ENCODE measurements at regions not wholly inside any gene's neighbourhood (a gene's known extent, or its start where the extent isn't known, plus 50 kb on each side); places are given as distances from the start of the nearest gene placed in this dataset.
A peak's percentile ranks its signal among the peaks of the same experiment; 100 is the strongest.
"Not testable (repeated sequence)": the region's sequence is repeated elsewhere in the genome, so short reads cannot be mapped to it uniquely, and the experiment has no call there.

DNA sequence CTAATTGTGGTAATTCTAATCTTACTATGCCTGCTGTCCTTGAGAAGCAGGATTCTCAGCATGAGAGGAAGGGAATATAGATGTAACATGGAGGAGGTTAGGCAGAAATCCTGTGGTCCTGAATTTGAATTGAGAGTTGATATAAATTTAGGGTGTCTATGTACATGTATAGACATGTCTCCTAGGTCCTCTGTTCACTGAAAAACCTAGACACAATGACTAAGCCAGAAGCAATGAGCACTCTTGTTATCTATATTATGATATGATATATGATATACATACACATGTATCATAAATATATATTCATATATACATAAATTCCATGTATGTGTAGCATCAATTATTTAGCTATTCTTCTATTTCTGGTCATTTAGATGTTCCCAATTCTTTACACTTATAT, 173.3 kb upstream of the MKLN1 start:
- DNase-seq, result no peak

DNA sequence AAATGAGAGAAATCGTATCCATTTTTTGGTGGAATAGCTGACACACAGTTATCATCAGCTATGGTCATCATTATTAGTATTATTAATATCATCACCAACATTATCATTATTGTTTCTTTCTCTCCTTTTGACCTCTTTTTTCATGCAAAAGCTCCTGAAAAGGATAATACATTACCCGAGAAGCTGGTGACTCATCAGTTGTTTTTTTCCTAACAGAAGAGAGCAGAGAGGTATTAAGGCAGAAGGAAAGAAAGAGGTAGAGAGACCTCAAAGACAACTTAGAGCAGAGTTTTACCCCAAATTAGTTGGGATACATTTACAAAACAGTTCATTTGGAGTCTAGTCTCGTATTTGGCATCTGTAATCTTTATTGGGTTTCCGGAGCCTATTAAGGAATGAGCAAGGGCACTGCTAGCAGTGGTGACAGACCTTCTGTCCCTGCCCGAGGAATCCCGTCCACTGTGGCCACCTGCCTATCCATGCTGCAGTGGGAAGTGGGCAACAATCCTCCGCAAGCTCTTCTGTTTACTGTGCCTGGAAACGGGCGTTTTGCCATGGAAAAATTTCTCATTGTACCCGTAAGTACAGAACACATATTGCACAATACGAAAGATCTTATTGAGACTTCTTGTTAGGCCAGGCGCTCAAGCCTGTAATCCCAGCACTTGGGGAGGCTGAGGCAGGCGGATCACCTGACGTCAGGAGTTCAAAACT, 170.0 kb upstream of the MKLN1 start:
- peak in 1 of 2 experiments; percentile 8 for DNase-seq

DNA sequence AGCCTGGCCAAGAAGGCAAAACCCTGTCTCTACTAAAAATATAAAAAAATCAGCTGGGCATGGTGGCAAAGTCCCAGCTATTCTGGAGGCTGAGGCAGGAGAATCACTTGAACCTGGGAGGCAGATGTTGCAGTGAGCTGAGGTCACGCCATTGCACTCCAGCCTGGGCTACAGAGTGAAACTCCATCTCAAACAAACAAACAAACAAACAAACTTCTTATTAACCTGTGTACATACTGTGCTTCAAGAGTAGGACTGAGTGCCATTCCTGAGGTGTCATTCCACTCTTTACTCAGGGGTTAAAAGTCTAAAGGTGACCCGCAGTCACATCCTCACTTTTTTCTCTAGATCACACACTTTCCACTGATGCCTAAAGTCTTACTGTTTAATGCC, 169.4 kb upstream of the MKLN1 start:
- not testable (repeated sequence) for DNase-seq

DNA sequence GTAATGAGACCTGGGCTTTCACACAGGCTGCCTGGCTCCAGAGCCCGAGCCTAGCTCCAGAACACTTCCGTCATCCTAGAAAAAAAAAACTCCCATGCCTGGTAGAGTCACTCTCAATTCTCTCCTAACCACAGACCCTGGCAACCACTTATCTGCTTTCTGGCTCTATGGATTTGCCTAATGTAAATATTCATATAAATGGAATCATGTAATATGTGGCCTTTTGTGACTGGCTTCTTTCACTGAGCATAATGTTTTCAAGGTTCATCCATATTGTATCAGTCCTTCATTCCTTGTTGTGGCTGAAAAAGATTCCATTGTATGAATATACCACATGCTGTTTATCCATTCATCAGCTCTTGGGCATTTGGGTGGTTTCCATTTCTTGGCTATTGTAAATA, 167.7 kb upstream of the MKLN1 start:
- DNase-seq, result no peak

DNA sequence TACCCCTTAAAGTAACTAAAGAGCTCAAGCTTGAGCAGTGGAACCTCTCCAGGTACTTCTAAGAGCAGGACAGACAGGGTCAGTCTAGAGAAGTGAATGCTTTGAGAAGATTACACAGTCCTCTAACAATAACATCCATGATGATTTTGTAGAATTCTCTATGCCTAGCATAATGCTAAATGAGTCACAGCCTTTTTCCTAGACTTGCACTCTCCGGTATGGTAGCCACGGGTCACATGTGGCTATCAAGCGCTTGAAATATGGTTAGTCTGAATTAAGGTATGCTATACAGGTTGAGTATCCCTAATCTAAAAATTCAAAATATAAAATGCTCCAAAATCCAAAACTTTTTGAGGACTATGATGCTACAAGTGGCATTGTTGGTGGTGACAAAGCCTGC, 166.6 kb upstream of the MKLN1 start:
- no peak for DNase-seq

DNA sequence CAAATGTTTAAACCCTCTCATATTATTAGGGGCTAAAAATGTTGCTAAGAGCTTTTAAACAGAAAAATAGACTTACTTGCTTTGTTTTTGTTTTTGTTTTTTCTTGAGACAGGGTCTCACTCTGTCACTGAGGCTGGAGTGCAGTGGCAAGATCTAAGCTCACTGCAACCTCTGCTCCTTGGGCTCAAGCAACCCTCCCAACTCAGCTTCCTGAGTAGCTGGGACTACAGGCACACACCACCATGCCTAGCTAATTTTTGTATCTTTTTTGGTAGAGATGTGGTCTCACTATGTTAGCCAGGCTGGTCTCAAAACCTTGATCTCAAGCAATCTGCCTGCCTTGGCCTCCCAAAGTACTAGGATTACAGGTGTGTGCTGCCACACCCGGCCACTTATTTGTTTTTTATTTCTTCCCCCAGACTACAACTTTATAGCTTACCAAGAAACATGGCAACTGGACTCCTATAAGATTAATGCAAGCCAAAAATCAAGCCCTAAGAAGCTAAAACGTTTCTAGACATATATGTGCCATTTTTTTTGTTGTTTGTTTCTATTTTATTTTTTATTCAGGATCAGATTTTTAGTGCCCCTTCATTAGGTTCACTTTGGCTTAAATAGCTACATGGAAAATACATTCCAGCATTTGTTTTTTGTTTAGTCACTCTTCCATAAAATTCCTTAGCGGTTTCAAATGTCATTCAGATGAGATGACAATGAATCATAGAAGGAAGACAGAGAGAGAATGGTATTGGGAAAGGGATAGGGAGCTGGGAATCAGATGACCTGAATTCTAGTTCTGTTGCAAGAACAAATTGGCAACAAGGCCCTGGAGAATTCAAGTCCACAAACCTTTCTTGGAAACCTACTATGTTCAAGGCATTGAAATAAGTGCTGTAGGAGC, 163.4 kb upstream of the MKLN1 start:
- DNase-seq, result no peak

DNA sequence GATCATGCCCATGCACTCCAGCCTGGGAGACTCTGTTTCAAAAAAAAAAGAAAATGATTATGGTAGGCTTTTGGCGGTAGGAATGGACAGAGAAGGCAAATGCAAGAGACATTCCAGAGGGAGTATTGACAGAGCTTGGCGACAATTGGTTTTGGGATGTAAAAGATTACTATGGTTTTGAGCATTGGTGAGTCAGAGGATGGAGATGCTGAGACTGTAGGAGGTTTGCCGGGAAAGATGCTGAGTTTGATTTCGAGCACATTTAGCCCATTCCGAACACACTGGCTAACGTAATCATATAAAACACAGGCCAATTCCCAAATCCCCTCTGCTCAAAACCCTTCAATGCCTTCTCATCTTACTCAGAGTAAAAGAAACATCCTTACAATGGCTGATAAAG, 161.6 kb upstream of the MKLN1 start:
- no peak for DNase-seq

DNA sequence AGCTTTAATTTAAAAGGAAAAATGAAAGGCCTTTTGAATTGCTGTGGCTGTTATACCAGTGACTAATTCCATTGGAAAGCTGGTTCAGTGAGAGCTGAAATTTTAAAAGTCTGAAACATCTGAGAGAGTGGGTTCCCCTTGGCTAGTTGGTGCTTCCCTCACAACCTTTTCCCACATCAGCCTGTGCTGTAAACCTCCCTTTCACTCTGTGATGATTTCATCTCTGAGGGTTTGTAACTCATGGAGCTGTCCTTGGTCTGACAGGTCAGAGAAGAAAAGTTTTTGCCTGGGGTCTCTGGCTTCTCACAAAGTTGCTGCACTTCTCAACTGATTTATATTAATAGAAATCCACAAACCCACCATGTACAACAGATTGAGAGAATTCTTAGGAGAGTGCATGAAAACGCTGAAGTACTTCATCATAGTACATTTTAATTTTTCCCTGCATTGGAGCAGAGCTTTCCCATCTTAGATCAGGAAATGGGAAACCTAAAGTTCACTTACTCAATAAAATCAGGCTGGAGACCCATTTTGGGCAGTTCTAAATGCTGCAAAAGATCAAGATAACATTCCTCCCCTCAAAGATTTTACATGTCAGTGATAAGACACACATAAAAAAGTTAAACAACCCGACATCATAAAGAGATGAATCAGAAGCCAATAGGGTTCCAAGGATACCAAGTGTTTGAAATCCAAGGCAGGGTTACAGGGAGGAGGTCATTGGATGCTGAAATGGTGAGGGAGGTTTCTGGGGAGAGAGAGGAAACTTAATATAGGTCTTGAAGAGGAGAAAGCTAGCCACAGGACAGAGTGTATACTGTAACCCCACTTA, 157.0 kb upstream of the MKLN1 start:
- DNase-seq, result no peak

DNA sequence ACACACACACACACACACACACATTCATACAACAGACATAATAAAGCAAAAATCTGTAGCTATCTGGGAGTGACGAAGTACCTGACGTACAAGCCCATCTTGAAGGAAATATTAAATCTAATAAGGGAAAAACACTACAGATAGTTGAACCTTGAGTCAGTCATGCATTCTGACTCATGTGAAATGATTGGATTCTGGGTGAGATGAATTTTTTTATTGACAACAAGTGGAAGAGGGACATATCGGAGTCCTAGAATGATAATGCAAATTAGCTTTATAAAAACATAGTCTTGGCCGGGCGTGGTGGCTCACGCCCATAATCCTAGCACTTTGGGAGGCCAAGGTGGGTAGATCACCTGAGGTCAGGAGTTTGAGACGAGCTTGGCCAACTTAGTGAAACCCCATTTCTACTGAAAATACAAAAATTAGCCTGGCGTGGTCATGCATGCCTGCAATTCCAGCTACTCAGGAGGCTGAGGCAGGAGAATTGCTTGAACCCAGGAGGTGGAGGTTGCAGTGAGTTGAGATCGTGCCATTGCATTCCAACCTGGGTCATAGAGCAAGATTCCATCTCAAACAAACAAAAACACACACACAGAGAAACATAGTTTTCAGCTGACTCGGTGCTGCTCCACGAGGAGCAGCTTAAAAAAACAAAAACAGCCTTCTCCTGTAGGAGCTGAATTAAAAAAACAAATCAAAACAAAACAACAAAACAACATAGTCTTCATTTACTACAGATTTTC, 154.4 kb upstream of the MKLN1 start:
- no peak for DNase-seq

DNA sequence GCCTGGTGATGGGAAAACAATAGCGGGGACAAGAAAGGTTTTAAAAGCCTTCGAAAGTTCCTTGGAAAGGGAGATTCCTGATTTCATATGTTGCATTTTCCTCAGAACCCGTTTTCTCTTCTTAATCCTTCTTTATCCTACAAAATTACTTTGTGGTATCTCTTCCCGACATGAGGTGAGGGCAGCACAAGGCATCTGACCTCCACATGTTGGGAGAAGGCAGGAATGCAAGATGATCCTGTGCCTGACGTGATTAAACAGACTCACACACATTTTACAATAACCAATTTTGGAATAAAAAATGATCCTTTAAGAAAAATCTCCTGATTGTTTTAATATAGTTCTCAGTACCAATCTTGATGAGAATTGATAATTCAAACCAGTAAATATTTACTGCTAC, 153.3 kb upstream of the MKLN1 start:
- DNase-seq, result no peak

DNA sequence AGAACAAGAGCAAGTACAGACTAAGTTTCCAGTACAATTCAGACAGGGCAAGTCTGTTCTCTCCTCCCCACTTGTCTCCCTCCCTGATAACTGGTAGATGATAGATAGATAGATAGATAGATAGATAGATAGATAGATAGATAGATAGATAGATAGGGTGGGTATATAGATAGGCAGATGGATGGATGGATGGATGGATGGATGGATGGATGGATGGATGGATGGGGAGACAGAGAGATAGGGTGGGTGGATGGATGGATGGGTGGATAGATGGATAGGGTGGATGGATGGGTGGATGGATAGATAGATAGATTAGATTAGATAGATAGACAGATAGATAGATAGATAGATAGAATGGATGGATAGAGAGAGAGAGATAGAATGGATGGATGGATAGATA, 152.8 kb upstream of the MKLN1 start:
- no peak for DNase-seq

DNA sequence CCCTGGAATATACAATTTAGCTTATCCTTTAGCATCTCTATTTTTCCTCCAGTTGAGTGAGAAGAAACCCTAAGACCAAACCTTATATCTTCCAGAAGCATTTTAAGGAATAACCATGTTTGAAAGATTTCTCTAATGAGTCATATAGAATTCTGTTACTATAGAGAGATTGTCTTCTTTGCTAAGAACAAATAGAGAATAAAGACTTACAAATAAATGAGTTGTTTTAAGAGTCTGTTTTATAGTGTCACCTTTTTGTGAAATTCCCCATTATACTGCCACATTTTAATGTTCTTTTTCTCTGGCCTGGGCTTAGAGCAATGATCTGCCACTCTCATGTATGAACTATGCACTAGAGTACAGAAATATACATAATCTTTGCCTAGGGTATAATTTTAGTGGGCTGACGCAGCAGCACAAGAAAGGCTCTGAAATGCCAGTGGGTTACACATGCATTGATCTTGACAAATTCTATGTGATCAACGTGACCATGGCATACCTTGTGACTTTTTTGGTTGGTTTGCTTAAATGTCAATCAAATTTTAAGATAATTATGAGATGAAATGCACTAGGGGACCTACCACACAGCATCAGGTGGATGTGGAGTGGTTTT, 145.1 kb upstream of the MKLN1 start:
- no peak for DNase-seq

DNA sequence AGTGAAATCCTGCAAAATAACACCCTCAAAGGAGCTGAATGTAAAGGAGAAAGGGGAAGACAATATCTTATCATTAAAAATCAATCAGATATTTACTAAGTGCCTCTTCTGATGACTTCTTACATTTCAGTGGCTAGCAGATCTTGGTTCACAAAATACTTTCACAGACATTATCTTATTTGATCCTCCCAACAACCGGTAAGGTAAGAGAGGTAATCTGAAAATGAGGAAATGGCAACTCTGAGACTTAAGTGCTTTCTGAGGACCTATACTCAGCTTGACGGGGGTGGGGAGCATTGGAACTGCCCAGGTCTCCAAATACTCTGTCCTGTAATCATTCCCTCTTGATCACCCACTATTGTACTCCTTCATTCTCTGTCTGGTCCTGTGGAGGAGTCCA, 144.6 kb upstream of the MKLN1 start:
- DNase-seq, result no peak

DNA sequence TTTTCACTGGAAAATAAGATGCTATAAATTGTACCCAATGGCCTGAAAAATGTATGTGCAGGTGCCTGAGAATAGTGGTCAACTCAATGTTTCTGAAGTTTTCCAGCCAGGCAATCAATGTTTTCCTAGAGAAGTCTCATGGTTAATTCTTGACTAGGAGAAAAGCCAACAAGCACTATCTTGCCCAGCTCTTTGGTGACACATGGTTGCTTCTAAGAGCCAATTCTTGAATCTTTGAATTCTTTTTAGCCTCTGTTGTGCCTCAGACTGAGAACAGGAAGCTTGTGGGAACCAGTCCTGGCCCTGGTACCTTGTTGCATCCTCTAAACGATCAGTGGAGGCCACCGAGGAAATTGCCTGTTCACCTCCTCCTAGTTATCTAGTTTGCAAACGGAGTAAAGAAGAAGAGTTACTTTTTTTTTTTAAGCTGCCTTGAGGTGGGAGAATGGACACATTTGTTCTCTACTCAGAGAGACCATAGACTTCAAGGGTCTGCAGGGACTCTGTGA, 144.0 kb upstream of the MKLN1 start:
- no peak for DNase-seq

DNA sequence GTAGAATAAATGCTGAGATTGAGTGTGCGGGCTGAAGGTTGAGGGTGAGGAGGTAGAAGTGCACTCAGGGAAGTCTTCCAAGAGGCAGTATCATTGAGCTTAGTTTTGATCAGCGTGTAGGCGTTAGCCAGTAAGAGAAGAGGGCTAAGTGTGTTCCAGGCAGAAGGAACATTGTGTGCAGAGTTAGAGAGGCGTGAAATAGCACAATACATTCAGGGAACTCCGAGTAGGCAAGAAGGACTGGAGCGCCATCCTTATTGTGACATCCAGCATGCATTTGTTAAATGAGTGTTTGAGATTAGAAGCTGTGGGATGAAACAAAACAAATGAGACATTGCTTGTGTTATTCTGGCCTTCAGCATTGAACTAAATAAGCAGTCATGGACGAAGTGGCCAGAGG, 140.9 kb upstream of the MKLN1 start:
- no peak for DNase-seq

DNA sequence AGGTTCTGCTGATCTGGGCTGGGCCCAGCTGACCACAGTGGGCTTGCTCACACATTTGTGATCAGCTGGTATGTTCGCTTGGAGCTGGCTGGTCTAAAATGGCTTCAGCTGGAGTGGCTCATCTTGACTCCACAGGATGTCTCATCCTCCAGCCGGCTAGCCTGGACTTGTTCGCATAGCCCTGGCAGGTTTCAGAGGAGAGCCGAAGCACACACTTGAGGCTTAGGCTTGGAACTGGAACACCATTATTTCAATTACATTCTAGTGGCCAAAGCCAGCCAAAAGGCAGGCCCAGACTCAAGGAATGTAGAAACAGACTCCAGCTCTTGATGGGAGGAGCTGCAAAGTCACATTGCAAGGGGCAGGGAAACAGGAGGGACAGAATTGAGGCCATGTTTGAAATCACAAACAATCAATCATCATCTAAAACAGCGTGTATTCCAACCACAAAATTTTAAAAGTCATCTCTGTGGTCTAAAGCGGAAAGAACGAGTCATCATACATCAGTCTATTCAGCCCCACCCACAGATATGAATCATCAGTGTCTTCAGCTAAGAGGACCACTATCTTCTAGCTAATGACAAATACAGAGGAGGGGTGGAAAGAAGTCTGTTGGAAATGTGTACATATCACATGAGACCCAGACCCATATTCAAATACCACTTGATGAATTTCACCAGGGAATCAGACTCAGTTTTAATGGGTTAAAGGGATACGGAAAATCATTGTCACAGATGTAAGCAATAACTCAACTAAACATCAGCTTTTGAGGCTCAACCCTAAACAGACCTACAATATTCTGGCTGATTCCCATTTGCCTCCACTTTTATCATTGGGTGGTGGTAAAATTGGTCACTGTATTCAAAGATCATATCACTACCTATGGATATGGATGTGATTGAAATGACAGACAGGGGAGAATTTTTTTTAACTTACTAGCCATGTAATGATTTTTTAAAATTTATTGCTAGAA, 139.0 kb upstream of the MKLN1 start:
- DNase-seq, result peak in 1 of 2 experiments; percentile 67

DNA sequence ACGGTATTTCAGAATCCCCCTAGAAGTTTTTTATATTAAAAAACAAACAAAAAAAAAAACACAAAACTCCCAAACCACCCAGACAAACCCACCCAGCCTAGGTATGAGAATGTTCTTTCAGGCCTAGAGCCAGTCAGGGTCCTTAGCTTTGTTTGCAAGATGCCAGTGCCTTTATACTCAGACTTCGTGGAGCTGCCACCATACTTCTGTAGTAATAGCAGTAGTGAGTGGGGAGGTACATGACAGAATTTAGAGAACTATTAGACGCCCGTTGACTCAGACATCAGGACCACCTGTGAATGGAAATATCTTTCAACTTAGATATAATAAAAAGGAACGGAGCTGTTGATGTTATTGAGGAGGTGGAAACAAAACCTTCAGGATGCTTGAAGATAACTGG, 138.2 kb upstream of the MKLN1 start:
- no peak for DNase-seq

DNA sequence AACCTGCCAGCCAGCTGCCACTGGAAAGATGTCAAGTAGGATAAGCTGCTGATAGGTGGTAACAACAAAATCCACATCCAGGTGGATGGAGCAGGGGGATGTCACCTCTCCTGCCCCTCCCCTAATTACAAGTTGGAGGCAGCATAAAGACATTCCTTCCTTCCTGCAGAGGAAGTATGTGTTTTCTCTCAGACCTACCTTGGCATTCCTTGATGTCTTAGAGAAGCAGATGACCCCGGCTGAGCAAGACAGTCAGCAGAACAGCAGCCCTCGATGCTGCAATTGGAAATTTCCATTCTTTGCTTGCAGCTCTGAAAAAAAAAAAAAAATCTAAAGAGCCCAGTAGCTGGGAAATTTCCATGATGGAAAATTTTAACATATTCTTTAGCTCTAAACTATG, 137.5 kb upstream of the MKLN1 start:
- no peak for DNase-seq

DNA sequence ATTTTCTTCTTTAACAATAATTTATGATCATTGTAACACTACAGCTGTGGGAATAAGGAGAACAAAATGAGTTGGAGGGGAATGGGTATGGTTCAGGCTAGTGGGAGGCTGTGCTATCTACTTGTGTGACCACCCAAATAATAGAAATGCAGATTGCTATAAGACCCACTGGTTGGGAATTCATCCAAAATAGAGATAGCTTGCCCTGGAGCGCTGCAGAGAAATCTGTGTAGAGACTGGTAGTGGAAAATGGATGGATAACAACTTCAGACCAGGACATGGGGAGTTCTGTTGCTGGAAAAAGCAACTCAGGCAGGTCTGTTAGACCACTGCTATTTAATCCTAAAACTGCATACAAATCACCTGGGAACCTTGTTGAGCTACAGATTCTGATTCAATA, 137.1 kb upstream of the MKLN1 start:
- no peak for DNase-seq

DNA sequence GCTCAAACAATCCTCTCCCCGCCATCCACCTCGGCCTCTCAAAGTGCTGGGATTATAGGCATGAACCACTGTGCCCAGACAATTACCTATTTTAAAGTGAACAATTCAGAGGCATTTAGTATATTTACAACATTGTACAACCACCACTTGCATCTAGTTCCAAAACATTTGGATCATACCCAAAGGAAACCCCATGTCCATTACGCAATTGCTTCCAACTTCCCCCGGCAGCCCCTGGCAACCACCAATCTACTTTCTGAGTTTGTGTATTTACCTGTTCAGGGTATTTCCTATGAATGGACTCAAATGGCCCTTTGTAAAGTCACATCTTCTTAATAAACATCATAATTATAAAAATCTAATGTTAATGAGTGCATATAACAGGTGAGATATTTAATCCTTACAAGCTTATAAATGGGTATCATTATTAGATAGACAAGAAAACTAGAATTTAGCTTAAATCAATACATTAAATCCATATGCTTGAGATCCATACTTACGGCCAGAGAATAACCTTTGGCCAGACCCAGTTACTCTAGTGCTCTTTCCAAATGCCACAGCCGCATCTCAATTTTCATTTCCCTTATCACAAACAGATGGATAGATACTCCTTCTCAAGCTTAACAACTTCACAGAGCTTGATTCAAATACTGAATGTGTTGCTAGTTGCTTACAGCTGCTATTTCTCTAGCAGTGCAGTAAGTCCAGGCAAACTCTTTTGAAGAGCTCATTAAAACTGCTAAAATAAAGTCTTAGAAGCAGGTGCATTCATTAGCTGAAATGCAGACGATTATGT, 133.4 kb upstream of the MKLN1 start:
- DNase-seq, result no peak

All from SHP77 (cell line).